Hepatocyte (in vitro differentiated cells): ENCODE measurements at regions not wholly inside any gene's neighbourhood (a gene's known extent, or its start where the extent isn't known, plus 50 kb on each side); places are given as distances from the start of the nearest gene placed in this dataset.

Source experiments
- DNase-seq: peaks from one replicate; pipeline ENCODE4 v3.0.0-alpha.2; 2016; ENCODE audit warnings: low spot score
- H2AFZ ChIP-seq: fragments of 200-600 bp; sonication (generic); 2 replicates; pipeline ENCODE4 v1.6.0; 2016; ENCODE audit warnings: antibody characterized with exemption, mild to moderate bottlenecking
- H3K27ac ChIP-seq: fragments of 200-600 bp; sonication (generic); 2 replicates; pipeline ENCODE4 v1.5.1; 2016; ENCODE audit warnings: mild to moderate bottlenecking
- H3K27me3 ChIP-seq: fragments of 200-600 bp; sonication (generic); 2 replicates; pipeline ENCODE4 v1.6.1; 2016
- H3K36me3 ChIP-seq: fragments of 200-600 bp; sonication (generic); replicated peaks from 2 replicates; pipeline ENCODE4 v1.5.1; 2016; ENCODE audit warnings: low read depth; ENCODE audit not compliant: insufficient read depth
- H3K4me1 ChIP-seq: fragments of 200-600 bp; sonication (generic); 2 replicates; pipeline ENCODE4 v1.5.1; 2016; ENCODE audit warnings: mild to moderate bottlenecking, moderate library complexity; ENCODE audit not compliant: insufficient read depth
- H3K4me2 ChIP-seq: fragments of 200-600 bp; sonication (generic); 2 replicates; pipeline ENCODE4 v1.6.0; 2016
- H3K4me3 ChIP-seq: fragments of 200-600 bp; sonication (generic); 2 replicates; pipeline ENCODE4 v1.5.1; 2016; ENCODE audit warnings: mild to moderate bottlenecking
- H3K79me2 ChIP-seq: fragments of 200-600 bp; sonication (generic); 2 replicates; pipeline ENCODE4 v1.6.0; 2017; ENCODE audit warnings: mild to moderate bottlenecking
- H3K9me2 ChIP-seq: fragments of 200-600 bp; sonication (generic); replicated peaks from 2 replicates; pipeline ENCODE4 v1.6.0; 2017; ENCODE audit warnings: mild to moderate bottlenecking; ENCODE audit not compliant: insufficient read depth
- H3K9me3 ChIP-seq: fragments of 200-600 bp; sonication (generic); 2 replicates; pipeline ENCODE4 v1.5.1; 2016; ENCODE audit warnings: low read depth, mild to moderate bottlenecking
- H4K20me1 ChIP-seq: fragments of 200-600 bp; sonication (generic); 2 replicates; pipeline ENCODE4 v1.6.0; 2016; ENCODE audit warnings: mild to moderate bottlenecking; ENCODE audit not compliant: insufficient read depth, poor library complexity, severe bottlenecking
- EZH2 ChIP-seq: fragments of 200-600 bp; sonication (generic); IDR thresholded peaks from 2 replicates; pipeline ENCODE4 v1.6.1; 2016; ENCODE audit warnings: antibody characterized with exemption, mild to moderate bottlenecking, borderline replicate concordance
- EZH2phosphoT487 ChIP-seq: fragments of 200-600 bp; sonication (generic); IDR thresholded peaks from one replicate; pipeline ENCODE4 v1.6.1; 2018; ENCODE audit warnings: antibody characterized with exemption, mild to moderate bottlenecking, low read depth, moderate library complexity; ENCODE audit not compliant: unreplicated experiment, severe bottlenecking
- WGBS: methylation state at CpG from one replicate; pipeline ENCODE4 v1.1.6; 2016; ENCODE audit warnings: low lambda C conversion rate; ENCODE audit errors: missing lambda C conversion rate; 5-methylcytosine and 5-hydroxymethylcytosine counted together
- TF ChIP-seq, protein P1 (sequence below): fragments of 200-600 bp; sonication (generic); IDR thresholded peaks from 2 replicates; pipeline ENCODE4 v1.5.1; 2016; ENCODE audit warnings: antibody characterized with exemption, mild to moderate bottlenecking; ENCODE audit not compliant: poor library complexity

DNA sequence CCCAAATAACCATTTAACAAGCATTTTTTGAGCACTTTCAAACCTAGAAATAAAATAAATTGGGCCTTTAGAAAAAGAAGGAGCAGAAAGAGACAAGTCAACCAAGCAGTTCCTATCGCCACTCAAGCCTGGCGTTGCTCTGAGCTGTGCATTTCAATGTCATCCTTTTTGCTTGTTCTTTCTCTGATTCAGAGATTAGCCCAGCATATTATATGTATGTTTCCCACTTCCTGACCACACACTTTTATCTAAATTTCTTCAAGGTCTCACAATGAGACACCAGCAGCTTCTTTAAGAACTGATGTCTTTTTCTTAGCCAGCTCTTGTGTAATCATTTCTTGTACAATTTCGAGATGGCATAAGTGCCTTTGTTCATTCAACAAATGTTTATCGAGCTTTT lies 344.5 kb upstream of the ID2 start:
- Histone ChIP-seq H3K9me3 (no peaks in the 10 kb centered on the region), H2AFZ (no peak overlapping the region), H3K4me3 (no peak overlapping the region), H3K9me2 (no peaks in the 10 kb centered on the region), H4K20me1 (no peaks in the 10 kb centered on the region), H3K79me2 (no peaks in the 10 kb centered on the region), H3K27ac (no peak overlapping the region), H3K36me3 (no peaks in the 10 kb centered on the region), H3K4me2 (no peak overlapping the region), H3K4me1 (no peaks in the 10 kb centered on the region), H3K27me3 (no peaks in the 10 kb centered on the region)
- TF ChIP-seq EZH2phosphoT487 (no peak), EZH2 (no peak)
- TF ChIP-seq, protein P1, sequence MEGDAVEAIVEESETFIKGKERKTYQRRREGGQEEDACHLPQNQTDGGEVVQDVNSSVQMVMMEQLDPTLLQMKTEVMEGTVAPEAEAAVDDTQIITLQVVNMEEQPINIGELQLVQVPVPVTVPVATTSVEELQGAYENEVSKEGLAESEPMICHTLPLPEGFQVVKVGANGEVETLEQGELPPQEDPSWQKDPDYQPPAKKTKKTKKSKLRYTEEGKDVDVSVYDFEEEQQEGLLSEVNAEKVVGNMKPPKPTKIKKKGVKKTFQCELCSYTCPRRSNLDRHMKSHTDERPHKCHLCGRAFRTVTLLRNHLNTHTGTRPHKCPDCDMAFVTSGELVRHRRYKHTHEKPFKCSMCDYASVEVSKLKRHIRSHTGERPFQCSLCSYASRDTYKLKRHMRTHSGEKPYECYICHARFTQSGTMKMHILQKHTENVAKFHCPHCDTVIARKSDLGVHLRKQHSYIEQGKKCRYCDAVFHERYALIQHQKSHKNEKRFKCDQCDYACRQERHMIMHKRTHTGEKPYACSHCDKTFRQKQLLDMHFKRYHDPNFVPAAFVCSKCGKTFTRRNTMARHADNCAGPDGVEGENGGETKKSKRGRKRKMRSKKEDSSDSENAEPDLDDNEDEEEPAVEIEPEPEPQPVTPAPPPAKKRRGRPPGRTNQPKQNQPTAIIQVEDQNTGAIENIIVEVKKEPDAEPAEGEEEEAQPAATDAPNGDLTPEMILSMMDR = no peak
- DNase-seq = no peak
- 95% methylated on average over 4 of the region's 4 CpGs for WGBS

DNA sequence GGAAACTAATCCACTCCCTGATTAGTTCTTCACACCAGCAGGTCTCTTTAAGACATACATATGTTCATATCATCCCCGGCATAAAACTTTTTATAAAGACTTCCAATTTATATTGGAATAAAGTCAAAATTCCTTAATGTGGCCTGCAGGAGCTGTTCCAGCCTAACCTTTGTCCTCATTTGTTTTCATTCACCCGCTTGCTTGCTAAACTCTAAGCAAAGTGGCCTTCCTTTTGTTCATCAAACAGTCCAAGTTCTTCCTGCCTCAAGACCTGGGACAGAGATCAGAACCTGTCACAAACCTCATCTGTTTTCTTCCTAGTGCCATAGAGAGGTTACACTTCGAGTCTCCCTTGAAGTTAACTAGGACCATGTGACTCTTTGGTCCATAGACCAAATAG lies 339.4 kb upstream of the ID2 start:
- Histone ChIP-seq H3K36me3 (no peaks in the 10 kb centered on the region), H3K4me3 (no peak overlapping the region), H3K27ac (no peak overlapping the region), H3K9me2 (no peaks in the 10 kb centered on the region), H3K27me3 (no peaks in the 10 kb centered on the region), H3K79me2 (no peaks in the 10 kb centered on the region), H3K4me2 (no peak overlapping the region), H4K20me1 (no peaks in the 10 kb centered on the region), H3K4me1 (no peaks in the 10 kb centered on the region), H3K9me3 (no peaks in the 10 kb centered on the region), H2AFZ (no peak overlapping the region)
- no peak for DNase-seq
- TF ChIP-seq EZH2 (no peak), EZH2phosphoT487 (no peak)
- TF ChIP-seq, protein P1 = no peak
- 78% methylated on average over 3 of the region's 3 CpGs for WGBS

DNA sequence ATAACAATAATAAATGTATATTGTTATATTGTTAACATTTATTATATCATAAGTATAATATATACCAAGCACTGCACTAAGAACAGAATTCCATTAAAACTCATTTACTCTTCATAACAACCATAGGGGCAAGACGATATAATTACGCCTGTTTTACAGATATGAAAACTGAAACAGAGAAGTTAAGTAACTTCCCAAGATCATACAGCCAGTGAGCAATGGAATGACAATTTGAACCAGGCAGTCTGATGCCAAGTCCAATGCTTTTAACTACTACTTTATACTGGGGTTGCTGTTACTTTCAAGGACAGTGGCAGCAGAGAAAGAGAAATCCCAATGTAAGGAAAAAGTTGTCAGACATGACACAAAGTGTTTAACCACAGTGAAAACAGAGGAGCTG lies 338.8 kb upstream of the ID2 start:
- no peak for DNase-seq
- Histone ChIP-seq H3K36me3 (no peaks in the 10 kb centered on the region), H3K4me1 (no peaks in the 10 kb centered on the region), H3K4me3 (no peak overlapping the region), H3K4me2 (no peak overlapping the region), H3K27me3 (no peaks in the 10 kb centered on the region), H3K27ac (no peak overlapping the region), H3K9me2 (no peaks in the 10 kb centered on the region), H2AFZ (no peak overlapping the region), H3K79me2 (no peaks in the 10 kb centered on the region), H4K20me1 (no peaks in the 10 kb centered on the region), H3K9me3 (no peaks in the 10 kb centered on the region)
- 96% methylated on average over 2 of the region's 2 CpGs for WGBS
- TF ChIP-seq EZH2 = no peak
- TF ChIP-seq, protein P1 = no peak
- no peak for TF ChIP-seq EZH2phosphoT487
